Uterus (tissue), 2 donors: ENCODE measurements at regions not wholly inside any gene's neighbourhood (a gene's known extent, or its start where the extent isn't known, plus 50 kb on each side); places are given as distances from the start of the nearest gene placed in this dataset.

Experiments used
- CTCF ChIP-seq, 4 experiments: fragments of 200-600 bp in 2 of 4; fragments of 450-650 bp in 2 of 4; sonication (generic) in 2 of 4; IDR thresholded peaks; one replicate each; pipeline ENCODE4 v1.5.1; 2016 to 2019; ENCODE audit warnings: antibody characterized with exemption in 4 of 4, mild to moderate bottlenecking in 2 of 4, moderate library complexity in 1 of 4
- POLR2A ChIP-seq, 2 donors: fragments of 450-650 bp; IDR thresholded peaks; one replicate each; pipeline ENCODE4 v1.6.1; 2016; ENCODE audit warnings: antibody characterized with exemption in 2 of 2, mild to moderate bottlenecking in 1 of 2, moderate library complexity in 1 of 2

- TF ChIP-seq CTCF (IDR thresholded peaks at IDR 0.05) = no peak
- no peak for TF ChIP-seq POLR2A (IDR thresholded peaks at IDR 0.05)
Measured at GRCh38 chr21:14787312-14787711, 241.2 kb upstream of the SAMSN1 start.
